GM19324 (cell line): ENCODE measurements at regions not wholly inside any gene's neighbourhood (a gene's known extent, or its start where the extent isn't known, plus 50 kb on each side); places are given as distances from the start of the nearest gene placed in this dataset.
"Not testable (repeated sequence)": the region's sequence is repeated elsewhere in the genome, so short reads cannot be mapped to it uniquely, and the experiment has no call there.

Experiments used
- ATAC-seq: cut with Tn5 transposase; IDR thresholded peaks from one replicate; pipeline ENCODE4 v1.9.1; 2021; ENCODE audit warnings: mild to moderate bottlenecking, moderate library complexity; ENCODE audit not compliant: unreplicated experiment, low FRiP score

DNA sequence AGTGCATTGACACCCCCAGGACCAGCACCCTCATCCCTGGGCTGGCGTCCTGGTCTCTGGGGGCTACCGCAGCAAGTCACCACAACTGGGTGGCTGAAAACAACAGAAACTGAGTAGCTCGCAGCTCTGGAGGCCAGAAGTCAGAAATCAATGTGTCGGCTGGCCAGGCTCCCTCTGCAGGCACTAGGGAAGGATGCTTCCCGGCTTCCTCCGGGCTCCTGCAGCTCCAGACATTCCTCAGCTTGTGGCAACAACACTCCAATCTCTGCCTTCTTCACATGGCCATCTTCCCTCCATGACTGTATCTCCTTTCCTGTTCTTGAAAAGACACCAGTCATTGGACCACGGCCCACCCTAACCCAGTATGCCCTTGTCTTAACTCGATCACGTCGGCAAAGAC is 224.2 kb downstream of the NPHP4 start:
- ATAC-seq: no peak

DNA sequence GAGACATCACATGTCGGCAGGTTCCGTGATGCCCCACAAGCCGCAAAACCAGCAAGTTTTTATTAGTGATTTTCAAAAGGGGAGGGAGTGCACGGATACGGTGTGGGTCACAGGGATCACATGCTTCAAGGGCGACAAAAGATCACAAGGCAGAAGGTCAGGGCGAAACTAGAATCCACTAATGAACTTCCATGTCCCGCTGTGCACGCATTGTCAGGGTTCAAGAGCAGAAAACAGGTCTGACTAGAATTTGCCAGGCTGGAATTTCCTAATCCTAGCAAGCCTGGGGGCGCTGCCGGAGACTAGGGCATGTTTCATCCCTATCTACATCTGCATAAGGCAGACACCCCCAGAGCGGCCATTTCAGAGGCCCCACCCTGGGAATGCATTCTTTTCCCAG is 225.2 kb downstream of the NPHP4 start:
- ATAC-seq: not testable (repeated sequence)

DNA sequence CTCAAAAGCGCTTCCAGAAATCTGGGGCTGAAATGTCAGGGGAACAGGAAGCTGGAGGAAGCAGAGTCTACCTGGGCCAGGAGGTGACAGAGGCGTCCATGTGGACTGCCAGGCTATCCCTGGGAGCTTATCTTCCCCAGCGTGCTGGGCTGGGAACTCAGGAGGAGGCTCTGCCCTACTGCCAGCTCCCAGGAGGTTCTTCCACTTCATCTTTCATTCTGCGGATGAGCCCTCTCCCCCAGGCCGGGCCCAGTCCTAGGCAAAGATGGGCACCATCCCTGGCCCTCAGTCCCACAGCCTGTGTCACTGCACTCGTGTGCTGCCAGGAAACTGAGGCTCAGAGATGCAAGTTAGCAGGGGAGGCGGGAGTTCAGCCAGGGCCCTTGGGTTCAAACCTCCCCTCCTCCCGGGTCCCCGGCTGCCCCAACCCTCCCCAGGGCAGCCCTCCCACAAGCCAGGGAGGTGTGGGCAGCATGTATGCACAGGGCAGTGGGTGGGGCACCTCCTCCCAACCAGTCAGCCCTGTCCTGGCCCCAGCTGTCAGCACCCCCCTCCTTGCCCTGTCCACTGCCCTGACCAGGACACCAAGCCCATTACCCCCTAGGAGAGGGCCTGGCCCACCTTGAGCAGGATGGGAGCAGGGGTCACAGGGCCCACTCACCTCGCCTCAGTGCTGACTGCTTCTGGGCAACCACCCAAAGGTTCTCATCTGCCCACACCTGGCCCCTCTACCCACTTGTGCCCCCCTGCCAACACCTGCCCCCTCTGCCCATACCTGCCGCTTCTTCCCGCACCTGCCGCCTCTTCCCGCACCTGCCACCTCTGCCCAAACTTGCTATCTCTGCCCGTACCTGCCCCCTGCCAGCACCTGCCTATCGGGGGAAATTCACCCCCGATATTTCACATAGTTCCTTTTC is 226.0 kb downstream of the NPHP4 start:
- no peak for ATAC-seq

DNA sequence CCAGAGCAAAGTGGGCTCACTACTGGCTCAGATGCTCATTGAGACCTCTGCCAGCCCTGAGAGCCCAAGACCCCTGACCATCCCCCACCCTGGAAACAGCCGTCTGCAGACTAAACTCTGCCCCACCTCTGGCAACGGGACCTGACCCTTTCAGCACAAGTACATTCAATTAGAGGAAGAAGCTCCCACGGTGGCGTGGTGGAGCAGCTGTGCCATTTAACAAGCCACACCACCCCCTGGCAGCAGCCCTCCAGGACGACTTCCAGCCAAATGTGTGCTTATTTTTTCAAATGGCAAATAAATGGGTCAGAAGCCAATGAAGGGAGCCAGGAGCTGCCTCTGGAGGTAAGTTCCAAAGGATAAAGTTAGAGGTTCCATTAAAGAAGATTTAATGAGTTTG is 226.7 kb downstream of the NPHP4 start:
- no peak for ATAC-seq

DNA sequence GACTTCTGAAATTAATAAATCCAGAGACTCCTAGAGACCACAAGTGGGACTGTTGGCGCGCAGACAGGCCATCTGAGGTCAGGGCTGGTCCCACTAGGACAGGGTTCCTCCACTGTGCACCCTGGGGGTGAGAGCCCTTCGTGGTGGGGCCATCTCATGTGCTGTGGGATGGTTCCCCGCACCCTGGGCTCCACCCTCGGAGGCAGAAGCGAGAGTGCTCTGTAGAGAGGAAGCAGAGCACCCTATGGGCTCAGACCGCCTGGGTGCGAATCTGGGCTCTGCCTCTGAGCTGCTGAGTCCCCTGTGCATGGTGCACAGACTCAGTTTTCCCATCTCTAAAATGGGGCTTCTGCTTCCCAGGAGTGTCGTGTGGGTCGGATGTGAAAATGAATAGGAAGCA is 227.3 kb downstream of the NPHP4 start:
- no peak for ATAC-seq

DNA sequence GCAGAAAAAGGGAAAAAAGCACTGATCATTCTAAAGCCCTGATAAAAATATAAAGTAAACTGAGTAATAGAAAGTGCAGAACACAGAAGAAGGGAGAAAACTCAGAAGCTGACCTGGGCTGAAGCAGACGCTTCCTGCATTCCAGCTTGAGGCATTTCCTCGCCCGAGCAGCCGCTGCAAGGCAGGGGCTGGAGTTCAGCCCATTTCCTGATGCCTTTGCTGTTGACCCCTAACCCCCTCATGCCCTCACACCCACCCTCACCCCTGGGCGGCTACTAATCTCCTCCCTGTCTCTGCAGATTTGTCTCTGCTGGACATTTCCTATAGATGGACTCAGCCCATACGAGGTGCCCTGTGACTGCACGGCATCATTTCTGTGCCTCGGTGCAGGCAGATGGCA is 227.8 kb downstream of the NPHP4 start:
- ATAC-seq: no peak

DNA sequence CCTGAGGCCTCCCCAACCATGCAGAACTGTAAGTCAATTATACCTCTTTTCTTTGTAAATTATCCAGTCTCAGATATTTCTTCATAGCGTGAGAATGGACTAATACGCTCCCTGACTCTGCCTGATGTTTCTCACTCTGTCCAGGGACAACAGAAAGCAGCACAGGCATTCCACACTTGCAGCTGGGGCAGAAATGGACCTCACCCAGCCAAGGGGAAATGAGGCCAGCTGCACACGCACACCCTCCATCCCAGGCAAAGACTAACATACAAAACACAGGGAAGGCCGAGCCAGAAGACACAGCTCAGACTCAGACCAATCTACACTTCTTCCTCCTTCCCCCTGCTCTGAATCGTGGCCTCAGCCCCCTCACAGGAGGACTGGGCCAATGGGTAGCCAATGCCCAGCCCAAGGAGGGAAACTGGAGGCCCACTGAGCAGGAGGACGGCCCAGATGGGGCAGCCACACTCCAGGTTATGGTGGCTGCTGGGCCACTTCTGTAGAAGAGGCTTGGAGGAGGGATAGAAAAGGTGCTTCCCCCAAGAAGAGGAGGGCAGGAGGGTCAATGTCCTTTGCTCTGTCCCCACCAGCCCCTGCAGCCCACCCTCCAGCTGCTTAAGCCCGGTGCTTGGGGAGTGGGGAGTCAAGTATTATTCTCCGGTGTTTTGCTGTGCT is 228.4 kb downstream of the NPHP4 start:
- ATAC-seq: no peak

DNA sequence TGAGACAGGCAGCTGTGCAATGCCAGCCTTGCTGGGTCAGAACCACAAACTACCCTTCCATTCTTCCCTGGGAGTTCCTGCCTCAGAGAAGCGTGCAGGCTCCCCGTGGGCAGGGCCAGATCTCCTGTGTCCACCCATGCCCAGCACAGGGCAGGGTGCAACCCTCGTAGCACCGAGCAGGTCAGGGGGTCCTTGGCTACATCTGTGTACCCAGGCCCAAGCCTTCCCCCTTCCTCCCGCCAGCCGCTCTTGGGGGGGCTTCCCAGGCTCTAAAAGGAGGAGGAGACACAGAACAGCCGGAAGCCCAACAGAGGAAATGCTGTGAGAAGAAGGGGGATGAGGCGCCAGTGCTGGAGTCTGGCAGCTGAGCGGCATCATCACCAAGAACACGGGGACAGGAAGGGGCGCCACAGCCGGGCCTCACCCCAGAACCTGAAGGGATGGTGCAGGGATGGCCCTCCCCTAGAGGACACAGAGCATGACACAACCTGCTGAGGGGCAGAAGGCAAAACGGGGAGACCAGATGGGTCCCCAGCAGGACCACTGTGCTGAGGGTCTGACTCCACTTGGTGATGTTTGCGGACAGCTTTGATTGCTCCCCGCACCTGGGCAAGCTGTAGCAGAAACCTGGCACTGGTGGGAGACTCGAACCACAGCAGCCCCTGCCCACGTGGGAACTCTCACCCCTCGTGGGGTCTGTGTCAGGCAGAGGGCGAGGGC is 233.2 kb downstream of the NPHP4 start:
- no peak for ATAC-seq

DNA sequence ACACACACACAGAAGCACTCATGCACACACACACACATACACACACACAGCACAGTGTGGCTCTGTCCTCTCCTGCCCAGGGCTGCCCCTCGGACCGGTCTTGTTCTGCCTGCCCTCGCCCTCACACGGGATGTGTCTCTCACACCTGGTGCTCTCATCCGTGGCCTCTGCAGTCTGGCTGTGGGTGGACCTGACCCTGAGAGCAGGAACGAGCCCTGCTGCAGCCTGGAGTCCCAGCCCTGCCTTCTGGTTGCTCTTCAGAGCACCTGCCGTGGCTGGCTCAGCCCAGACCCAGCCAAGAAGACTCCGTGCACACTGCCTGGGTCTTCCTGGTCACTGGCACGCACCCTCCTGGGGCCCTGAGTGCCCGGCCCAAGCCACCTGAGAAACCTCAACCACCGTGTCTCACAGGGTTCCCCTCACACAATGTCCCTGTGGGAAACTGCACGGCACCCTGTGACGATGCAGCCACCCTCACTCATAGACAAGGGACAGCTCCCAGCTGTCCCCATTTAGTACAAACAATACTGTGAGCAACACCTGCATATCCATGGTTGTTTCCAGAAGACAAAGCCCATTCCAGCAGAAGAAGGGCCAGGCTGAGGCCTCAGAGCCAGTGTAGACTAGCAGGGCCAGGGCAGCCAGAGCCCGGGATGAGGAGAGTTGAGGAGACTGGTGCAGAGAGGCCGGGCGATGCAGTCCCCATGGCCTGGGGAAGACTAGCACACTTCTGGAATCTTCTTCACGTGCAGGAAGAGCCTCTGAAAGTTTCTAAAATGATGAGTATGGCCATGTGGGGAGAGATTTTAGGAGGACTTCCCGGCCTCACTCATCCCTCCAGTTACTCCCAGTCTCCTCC is 234.0 kb downstream of the NPHP4 start:
- no peak for ATAC-seq

DNA sequence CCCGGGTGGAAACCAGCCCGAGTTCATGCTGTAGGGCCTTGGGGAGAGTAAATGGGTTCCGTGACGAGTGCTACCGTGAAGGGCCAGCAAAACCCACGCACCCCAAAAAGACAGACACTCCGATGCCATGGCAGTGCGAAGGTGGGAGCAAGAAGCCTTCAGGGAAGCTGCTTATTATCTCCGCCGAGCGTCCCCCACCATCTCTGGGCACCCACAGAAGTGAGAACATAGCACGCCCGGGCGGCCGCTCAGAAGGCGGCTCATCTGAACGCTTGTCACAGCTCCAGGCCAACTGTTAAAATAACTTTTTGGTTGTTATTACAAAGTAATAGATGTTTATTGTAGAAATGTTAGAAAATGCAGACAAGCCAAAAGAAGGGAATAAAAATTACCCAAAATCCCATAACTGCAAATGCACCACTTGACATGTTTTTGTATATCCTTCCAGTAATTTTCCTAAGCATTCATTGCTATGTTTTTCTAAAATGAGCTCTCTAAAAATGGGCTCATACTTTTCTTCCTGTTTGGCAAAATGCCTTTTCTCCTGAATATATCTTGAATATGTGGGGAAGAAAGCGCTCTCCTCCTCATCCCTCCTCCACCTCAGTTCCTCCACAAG is 234.9 kb downstream of the NPHP4 start:
- no peak for ATAC-seq

DNA sequence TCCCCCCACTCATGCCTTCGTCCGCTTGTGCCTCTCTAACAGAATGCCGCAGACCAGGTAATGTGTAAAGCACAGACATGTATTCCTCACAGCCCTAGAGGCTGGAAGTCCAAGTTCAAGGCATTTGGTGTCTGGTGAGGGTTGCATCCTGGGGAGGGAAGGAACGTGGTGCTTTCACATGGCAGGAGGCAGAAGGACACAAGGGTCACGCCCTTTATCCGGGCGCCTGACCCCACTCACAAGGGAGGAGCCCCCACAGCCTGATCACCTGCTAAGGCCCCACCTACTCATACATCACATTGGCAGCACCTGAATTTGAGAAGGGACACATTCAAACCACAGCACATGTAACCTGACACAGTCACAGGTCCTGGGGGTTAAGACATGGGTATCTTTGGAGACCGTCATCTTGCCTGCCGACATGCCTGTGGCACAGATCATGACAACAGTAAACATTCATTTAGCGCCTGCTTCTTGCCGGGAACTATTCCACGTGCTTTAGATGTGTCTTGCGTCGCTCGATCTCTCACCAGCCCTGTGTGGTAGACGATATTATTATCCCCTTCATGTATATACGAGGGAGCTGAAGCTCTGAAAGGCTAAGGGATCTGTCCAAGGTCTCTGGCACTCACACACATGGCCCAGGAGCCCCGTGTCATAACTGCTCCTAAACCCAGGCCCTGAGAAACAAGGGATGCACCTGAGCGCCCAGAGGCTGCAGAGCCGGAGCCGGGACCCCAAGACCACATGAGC is 235.6 kb downstream of the NPHP4 start:
- ATAC-seq: no peak

DNA sequence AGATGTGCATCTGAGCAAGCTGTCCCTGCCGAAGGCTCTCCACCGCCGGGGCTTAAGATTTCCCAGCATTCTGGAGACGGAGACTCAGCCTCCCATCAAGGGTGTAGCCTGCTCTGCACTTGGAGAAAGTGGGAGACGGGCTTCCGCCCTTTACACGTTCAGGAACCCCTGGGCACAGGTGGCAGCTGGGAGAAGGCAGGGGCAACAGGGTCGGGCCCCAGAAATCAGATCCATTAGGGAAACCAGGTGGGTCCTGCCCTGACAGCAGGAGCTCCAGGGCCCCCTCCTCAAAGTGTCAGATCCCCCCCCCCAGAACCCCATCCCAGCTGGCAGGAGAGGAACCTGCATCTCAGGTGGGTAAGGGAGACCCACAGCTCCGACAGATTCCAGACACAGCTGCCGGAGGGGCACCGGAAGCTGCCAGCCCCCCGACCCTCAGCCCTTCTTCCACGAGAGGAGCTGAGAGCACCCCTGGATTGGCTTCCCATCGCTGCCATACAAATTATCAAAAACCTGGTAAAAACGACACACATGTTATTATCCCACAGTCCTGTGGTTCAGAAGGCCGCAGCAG is 236.6 kb downstream of the NPHP4 start:
- ATAC-seq: no peak

DNA sequence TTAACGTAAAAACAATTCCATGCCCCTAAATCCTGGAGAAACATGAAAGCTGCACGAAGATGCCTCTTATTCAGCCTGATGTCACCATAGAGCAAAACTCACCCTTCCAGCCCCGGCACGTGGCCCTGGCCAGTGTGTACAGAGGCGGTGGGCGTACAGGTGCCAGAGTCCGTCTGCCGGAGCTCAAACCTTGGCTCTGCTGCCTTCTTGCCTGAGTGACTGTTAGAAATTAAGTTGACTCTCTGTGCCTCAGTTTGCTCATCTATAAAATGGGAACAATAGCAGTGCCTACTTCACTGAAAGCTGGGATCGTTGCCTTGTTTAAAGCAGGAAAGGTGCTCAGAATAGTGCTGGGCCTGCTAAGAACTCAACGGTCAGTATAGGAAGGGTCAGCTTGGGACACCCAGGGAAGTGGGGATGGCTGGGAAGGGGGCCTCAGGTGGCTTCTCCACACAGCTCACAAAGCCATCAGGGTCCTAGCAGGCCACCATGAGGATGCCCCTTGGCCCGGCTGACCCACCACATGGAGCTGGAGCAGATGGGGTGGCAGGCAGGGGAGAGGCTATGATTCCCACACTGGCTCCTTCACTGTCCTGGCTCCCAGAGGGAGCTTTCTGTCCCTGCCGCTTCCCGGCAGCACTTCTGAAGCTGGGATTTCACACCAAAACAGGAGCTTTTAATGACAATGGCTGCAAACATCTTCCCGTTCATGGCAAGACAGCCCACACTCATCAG is 237.2 kb downstream of the NPHP4 start:
- no peak for ATAC-seq

DNA sequence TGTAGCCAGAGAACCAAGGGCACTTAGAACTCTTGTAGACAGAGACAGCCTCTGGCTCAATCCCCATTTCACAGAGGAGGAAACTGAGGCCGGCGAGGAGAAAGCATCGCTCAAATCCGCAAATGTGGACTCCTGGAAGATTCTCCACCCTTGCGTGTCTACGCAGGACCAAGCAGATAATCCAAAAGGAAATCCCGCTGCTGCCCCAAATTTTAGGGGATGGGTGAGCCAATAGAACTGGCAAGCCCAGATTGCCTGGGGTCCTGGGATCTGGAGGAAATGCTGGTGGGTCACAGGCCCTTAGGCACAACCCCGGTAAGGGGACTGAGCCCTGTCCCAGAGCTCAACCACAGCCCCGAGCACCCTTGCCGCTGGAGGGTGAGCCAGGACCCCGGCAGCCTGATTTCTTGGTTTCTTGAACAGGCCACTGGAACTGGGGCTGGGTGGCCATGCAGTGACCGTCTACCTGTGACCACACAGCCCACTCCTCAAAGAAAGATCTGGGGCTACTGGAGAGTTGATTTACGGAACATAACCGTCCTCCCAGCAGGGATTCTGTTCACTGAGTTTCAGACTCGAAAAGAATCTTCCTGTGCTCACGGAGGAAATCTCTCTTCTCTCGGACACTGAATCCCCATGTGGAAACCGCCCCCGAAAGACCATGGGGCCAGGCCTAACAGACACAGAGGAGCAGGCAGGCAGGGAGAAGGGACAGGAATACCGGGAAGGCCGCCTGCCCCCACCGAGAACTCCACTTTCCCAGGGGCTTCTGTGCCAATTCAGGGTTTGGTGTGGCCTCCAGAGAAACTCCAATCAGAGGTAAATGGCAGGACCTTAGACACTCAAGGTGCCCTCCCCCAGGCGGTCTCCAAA is 238.4 kb downstream of the NPHP4 start:
- ATAC-seq: no peak

DNA sequence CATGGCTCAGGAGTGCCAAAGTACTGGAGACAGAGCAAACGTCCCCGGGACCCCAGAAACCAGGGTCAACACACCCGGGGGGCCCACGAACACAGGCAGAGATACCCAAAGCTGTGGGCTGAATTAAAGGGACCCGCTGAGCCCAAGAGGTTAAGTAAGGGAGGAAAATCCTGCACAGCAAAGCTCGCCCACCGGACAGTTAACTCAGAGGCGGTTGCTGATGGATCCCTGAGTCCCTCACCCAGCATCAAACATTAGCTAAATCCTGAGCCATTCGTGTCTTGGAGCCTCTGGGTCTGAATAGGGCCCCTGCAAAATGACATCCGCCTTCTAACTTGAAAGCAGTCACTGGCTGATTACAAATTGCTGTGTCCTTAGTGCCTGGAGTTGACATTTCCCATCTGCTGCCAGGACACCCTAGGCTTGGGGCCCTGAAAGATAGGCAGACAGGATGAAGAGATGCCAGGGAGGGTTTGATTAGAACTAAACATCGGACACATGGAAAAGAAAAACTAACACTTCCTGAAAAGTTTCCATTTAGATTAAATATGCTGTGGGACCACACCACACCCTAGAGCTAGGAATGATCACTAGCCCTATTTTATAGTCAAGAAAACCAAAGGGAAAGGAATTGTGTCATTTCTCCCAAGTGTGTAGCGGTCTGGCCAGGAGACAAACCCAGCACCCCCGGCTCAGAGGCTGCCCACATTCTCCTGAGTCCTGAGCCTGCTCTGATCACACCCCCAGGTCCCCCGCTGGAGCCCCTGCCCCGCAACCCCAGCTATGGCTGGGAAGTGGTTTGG is 239.3 kb downstream of the NPHP4 start:
- no peak for ATAC-seq
